HEK293 (cell line): ENCODE measurements at regions not wholly inside any gene's neighbourhood (a gene's known extent, or its start where the extent isn't known, plus 50 kb on each side); places are given as distances from the start of the nearest gene placed in this dataset.

ENCODE experiments used
- CTCF ChIA-PET: fragments of 350-600 bp; formaldehyde crosslinking; extraction: SDS; loops from one replicate; lab custom pipeline; 2021; ENCODE audit warnings: antibody characterized with exemption; lab: Yijun Ruan, JAX
- POLR2A ChIA-PET: fragments of 300-600 bp; formaldehyde crosslinking; extraction: SDS; loops from one replicate; lab custom pipeline; 2020; ENCODE audit warnings: antibody characterized with exemption, inconsistent platforms; lab: Yijun Ruan, JAX
- H3K27ac ChIP-seq: fragments of 200-500 bp; sonication (Bioruptor generic); 2 replicates; pipeline ENCODE4 v1.5.1; 2014; ENCODE audit warnings: low read depth, low read length, control low read depth, inconsistent platforms; ENCODE audit errors: extremely low read depth
- H3K36me3 ChIP-seq, 2 experiments: fragments of 200-500 bp in 1 of 2; sonication (Bioruptor generic) in 1 of 2; 1 replicate in 1 of 2; 2 replicates in 1 of 2; pipeline ENCODE4 v1.5.1; 2014 to 2017; ENCODE audit warnings: inconsistent platforms in 2 of 2, low read length in 2 of 2; ENCODE audit not compliant: control insufficient read depth in 2 of 2, insufficient read depth in 1 of 2
- H3K4me1 ChIP-seq: fragments of 200-500 bp; sonication (Bioruptor generic); 2 replicates; pipeline ENCODE4 v1.5.1; 2014; ENCODE audit warnings: mild to moderate bottlenecking, low read length, inconsistent platforms; ENCODE audit not compliant: control insufficient read depth, insufficient read depth
- H3K4me3 ChIP-seq: 2 replicates; pipeline ENCODE4 v1.5.1; 2011; ENCODE audit warnings: low read depth, mild to moderate bottlenecking, control low read depth, low read length, moderate library complexity
- H3K9me3 ChIP-seq: fragments of 200-500 bp; sonication (Bioruptor generic); 2 replicates; pipeline ENCODE4 v1.5.1; 2014; ENCODE audit warnings: low read depth, low read length, inconsistent platforms; ENCODE audit not compliant: control insufficient read depth, insufficient read depth
- PBX3 ChIP-seq: sonication (generic); formaldehyde crosslinking; IDR thresholded peaks from 2 replicates; pipeline ENCODE4 v1.8.1; 2022; ENCODE audit warnings: mild to moderate bottlenecking, moderate library complexity, missing genetic modification reagents
- SP2 ChIP-seq: fragments of 450-650 bp; formaldehyde crosslinking; IDR thresholded peaks from 2 replicates; pipeline ENCODE4 v1.5.1; 2016; ENCODE audit warnings: missing biosample characterization, missing genetic modification characterization
- YY2 ChIP-seq: fragments of 450-650 bp; formaldehyde crosslinking; IDR thresholded peaks from 2 replicates; pipeline ENCODE4 v1.5.1; 2016; ENCODE audit warnings: missing biosample characterization, missing genetic modification characterization
- ZBTB20 ChIP-seq: fragments of 450-650 bp; formaldehyde crosslinking; IDR thresholded peaks from 2 replicates; pipeline ENCODE4 v1.5.1; 2016; ENCODE audit warnings: missing biosample characterization, missing genetic modification characterization
- ZBTB8A ChIP-seq: fragments of 450-650 bp; formaldehyde crosslinking; IDR thresholded peaks from 2 replicates; pipeline ENCODE4 v1.5.1; 2016; ENCODE audit warnings: missing biosample characterization, missing genetic modification characterization
- ZEB2 ChIP-seq: fragments of 450-650 bp; formaldehyde crosslinking; IDR thresholded peaks from 2 replicates; pipeline ENCODE4 v1.5.1; 2016; ENCODE audit warnings: missing biosample characterization, missing genetic modification characterization
- ZFP69B ChIP-seq: fragments of 450-650 bp; formaldehyde crosslinking; IDR thresholded peaks from 2 replicates; pipeline ENCODE4 v1.5.1; 2016; ENCODE audit warnings: missing biosample characterization, missing genetic modification characterization
- ZNF157 ChIP-seq: fragments of 450-650 bp; formaldehyde crosslinking; IDR thresholded peaks from 2 replicates; pipeline ENCODE4 v1.5.1; 2016; ENCODE audit warnings: missing biosample characterization, missing genetic modification characterization
- ZNF19 ChIP-seq: fragments of 450-650 bp; formaldehyde crosslinking; IDR thresholded peaks from 2 replicates; pipeline ENCODE4; 2016; ENCODE audit warnings: missing biosample characterization, missing genetic modification characterization, low read depth
- ZNF354C ChIP-seq: fragments of 450-650 bp; formaldehyde crosslinking; IDR thresholded peaks from 2 replicates; pipeline ENCODE4 v1.5.1; 2016; ENCODE audit warnings: missing biosample characterization, missing genetic modification characterization, low read depth, borderline replicate concordance
- ZNF416 ChIP-seq: fragments of 450-650 bp; formaldehyde crosslinking; IDR thresholded peaks from 2 replicates; pipeline ENCODE4 v1.5.1; 2016; ENCODE audit warnings: missing biosample characterization, missing genetic modification characterization
- ZNF560 ChIP-seq: fragments of 450-650 bp; formaldehyde crosslinking; IDR thresholded peaks from 2 replicates; pipeline ENCODE4 v1.5.1; 2017; ENCODE audit warnings: missing biosample characterization, missing genetic modification characterization, borderline replicate concordance
- ZNF585B ChIP-seq: fragments of 450-650 bp; formaldehyde crosslinking; IDR thresholded peaks from 2 replicates; pipeline ENCODE4 v1.5.1; 2016; ENCODE audit warnings: missing biosample characterization, missing genetic modification characterization
- ZNF596 ChIP-seq: fragments of 450-650 bp; IDR thresholded peaks from 2 replicates; pipeline ENCODE4 v1.5.0; 2018; ENCODE audit warnings: missing biosample characterization, mild to moderate bottlenecking, missing genetic modification characterization, moderate library complexity
- ZNF664 ChIP-seq: fragments of 450-650 bp; formaldehyde crosslinking; IDR thresholded peaks from 2 replicates; pipeline ENCODE4 v1.5.1; 2016; ENCODE audit warnings: missing biosample characterization, missing genetic modification characterization
- ZNF830 ChIP-seq: fragments of 450-650 bp; IDR thresholded peaks from 2 replicates; pipeline ENCODE4 v1.5.0; 2018; ENCODE audit warnings: missing biosample characterization, missing genetic modification characterization, low read depth, mild to moderate bottlenecking, moderate library complexity
- TF ChIP-seq, protein P1 (sequence below): fragments of 450-650 bp; formaldehyde crosslinking; IDR thresholded peaks from 2 replicates; pipeline ENCODE4 v1.5.1; 2017; ENCODE audit warnings: missing biosample characterization, missing genetic modification characterization
- TF ChIP-seq, protein P2 (sequence below): fragments of 450-650 bp; formaldehyde crosslinking; conservative IDR thresholded peaks from 2 replicates; pipeline ENCODE4 v1.5.1; 2016; ENCODE audit warnings: low read depth, missing biosample characterization, missing genetic modification characterization
- TF ChIP-seq, protein P3 (sequence below): fragments of 450-650 bp; formaldehyde crosslinking; IDR thresholded peaks from 2 replicates; pipeline ENCODE4 v1.5.1; 2016; ENCODE audit warnings: missing biosample characterization, missing genetic modification characterization

DNA sequence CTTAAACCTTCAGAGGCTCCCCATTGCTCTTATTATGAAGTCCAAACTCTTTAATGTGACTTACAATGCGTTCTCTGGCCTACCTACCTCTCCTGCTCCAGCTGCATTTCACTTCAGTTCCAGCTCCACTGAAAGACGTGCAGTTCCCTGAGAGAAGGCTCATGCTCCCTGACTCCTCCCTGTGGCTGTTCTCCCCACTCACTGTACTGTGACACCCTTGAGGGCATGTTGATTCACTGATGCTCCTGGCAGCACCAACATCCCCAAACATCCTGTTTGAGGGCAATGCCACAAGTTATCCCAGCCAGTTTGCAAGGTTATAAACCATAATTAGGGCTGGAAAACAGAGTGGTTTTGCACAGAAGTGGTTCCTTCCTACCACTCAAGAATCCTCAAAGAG lies 111.2 kb downstream of the LSM5 start:
- Histone ChIP-seq H3K9me3 (no peaks in the 10 kb centered on the region), H3K36me3 (no peaks in the 10 kb centered on the region), H3K4me1 (no peaks in the 10 kb centered on the region), H3K27ac (no peak overlapping the region)
- ChIA-PET POLR2A (interaction anchor here (0.6 kb wide), 1 partner anchor 249 kb away, joined by 7 read pairs; no protein-coding TSS in a partner anchor), CTCF (interaction anchor here (0.5 kb wide), 1 partner anchor 162 kb away, joined by 3 read pairs; no protein-coding TSS in a partner anchor)
- TF ChIP-seq ZNF157 (tag by site-specific recombination) (no peak), PBX3 (CRISPR knock-in tag) (no peak), ZEB2 (no peak), ZNF560 (tag by site-specific recombination) (no peak), YY2 (tag by site-specific recombination) (no peak), ZNF416 (tag by site-specific recombination) (no peak), ZNF830 (tag by site-specific recombination) (no peak), ZNF354C (no peak), ZNF585B (tag by site-specific recombination) (no peak), ZFP69B (tag by site-specific recombination) (no peak), ZBTB8A (tag by site-specific recombination) (no peak), ZNF596 (tag by site-specific recombination) (no peak), SP2 (tag by site-specific recombination) (no peak), ZNF19 (tag by site-specific recombination) (no peak), ZBTB20 (tag by site-specific recombination) (no peak), ZNF664 (tag by site-specific recombination) (no peak)
- TF ChIP-seq, protein P1, sequence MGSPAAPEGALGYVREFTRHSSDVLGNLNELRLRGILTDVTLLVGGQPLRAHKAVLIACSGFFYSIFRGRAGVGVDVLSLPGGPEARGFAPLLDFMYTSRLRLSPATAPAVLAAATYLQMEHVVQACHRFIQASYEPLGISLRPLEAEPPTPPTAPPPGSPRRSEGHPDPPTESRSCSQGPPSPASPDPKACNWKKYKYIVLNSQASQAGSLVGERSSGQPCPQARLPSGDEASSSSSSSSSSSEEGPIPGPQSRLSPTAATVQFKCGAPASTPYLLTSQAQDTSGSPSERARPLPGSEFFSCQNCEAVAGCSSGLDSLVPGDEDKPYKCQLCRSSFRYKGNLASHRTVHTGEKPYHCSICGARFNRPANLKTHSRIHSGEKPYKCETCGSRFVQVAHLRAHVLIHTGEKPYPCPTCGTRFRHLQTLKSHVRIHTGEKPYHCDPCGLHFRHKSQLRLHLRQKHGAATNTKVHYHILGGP: no peak
- TF ChIP-seq, protein P2, sequence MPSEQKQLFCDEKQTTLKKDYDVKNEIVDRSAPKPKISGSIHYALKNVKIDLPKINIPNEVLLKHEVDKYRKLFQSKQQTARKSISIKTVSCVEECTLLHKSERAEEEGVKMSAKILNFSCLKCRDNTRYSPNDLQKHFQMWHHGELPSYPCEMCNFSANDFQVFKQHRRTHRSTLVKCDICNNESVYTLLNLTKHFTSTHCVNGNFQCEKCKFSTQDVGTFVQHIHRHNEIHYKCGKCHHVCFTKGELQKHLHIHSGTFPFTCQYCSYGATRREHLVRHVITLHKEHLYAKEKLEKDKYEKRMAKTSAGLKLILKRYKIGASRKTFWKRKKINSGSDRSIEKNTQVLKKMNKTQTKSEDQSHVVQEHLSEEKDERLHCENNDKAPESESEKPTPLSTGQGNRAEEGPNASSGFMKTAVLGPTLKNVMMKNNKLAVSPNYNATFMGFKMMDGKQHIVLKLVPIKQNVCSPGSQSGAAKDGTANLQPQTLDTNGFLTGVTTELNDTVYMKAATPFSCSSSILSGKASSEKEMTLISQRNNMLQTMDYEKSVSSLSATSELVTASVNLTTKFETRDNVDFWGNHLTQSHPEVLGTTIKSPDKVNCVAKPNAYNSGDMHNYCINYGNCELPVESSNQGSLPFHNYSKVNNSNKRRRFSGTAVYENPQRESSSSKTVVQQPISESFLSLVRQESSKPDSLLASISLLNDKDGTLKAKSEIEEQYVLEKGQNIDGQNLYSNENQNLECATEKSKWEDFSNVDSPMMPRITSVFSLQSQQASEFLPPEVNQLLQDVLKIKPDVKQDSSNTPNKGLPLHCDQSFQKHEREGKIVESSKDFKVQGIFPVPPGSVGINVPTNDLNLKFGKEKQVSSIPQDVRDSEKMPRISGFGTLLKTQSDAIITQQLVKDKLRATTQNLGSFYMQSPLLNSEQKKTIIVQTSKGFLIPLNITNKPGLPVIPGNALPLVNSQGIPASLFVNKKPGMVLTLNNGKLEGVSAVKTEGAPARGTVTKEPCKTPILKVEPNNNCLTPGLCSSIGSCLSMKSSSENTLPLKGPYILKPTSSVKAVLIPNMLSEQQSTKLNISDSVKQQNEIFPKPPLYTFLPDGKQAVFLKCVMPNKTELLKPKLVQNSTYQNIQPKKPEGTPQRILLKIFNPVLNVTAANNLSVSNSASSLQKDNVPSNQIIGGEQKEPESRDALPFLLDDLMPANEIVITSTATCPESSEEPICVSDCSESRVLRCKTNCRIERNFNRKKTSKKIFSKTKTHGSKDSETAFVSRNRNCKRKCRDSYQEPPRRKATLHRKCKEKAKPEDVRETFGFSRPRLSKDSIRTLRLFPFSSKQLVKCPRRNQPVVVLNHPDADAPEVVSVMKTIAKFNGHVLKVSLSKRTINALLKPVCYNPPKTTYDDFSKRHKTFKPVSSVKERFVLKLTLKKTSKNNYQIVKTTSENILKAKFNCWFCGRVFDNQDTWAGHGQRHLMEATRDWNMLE (tag by site-specific recombination): no peak
- TF ChIP-seq, protein P3, sequence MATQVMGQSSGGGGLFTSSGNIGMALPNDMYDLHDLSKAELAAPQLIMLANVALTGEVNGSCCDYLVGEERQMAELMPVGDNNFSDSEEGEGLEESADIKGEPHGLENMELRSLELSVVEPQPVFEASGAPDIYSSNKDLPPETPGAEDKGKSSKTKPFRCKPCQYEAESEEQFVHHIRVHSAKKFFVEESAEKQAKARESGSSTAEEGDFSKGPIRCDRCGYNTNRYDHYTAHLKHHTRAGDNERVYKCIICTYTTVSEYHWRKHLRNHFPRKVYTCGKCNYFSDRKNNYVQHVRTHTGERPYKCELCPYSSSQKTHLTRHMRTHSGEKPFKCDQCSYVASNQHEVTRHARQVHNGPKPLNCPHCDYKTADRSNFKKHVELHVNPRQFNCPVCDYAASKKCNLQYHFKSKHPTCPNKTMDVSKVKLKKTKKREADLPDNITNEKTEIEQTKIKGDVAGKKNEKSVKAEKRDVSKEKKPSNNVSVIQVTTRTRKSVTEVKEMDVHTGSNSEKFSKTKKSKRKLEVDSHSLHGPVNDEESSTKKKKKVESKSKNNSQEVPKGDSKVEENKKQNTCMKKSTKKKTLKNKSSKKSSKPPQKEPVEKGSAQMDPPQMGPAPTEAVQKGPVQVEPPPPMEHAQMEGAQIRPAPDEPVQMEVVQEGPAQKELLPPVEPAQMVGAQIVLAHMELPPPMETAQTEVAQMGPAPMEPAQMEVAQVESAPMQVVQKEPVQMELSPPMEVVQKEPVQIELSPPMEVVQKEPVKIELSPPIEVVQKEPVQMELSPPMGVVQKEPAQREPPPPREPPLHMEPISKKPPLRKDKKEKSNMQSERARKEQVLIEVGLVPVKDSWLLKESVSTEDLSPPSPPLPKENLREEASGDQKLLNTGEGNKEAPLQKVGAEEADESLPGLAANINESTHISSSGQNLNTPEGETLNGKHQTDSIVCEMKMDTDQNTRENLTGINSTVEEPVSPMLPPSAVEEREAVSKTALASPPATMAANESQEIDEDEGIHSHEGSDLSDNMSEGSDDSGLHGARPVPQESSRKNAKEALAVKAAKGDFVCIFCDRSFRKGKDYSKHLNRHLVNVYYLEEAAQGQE (tag by site-specific recombination): no peak
- TF ChIP-seq, all 188 proteins: peak for 0
- H3K4me3 ChIP-seq: no peak overlapping the region
